ENCODE measurements at regions not wholly inside any gene's neighbourhood (a gene's known extent, or its start where the extent isn't known, plus 50 kb on each side); places are given as distances from the start of the nearest gene placed in this dataset.

- DNase-seq: no peak
These were observed 122.8 kb downstream of the MTX3 start for GRCh38 chr5:79868163-79868670.

GRCh38 chr5:79865579-79865978 lies 125.5 kb downstream of the MTX3 start:
- DNase-seq: no peak

GRCh38 chr5:79864364-79864763 lies 126.7 kb downstream of the MTX3 start:
- no peak for DNase-seq

GRCh38 chr5:79859588-79859987 lies 131.5 kb downstream of the MTX3 start:
- no peak for DNase-seq

- no peak for DNase-seq
These were observed 132.7 kb downstream of the MTX3 start for GRCh38 chr5:79858410-79858723.

- peak; percentile 60 for DNase-seq
These were observed 133.2 kb downstream of the MTX3 start for GRCh38 chr5:79857714-79858409.

GRCh38 chr5:79856456-79857055 lies 134.5 kb downstream of the MTX3 start:
- DNase-seq: no peak

GRCh38 chr5:79853676-79854418 lies 137.2 kb downstream of the MTX3 start:
- no peak for DNase-seq

- no peak for DNase-seq
These were observed 138.0 kb downstream of the MTX3 start for GRCh38 chr5:79853028-79853427.

GRCh38 chr5:79851391-79851863 lies 139.6 kb downstream of the MTX3 start:
- DNase-seq: no peak

GRCh38 chr5:79850941-79851340 lies 140.1 kb downstream of the MTX3 start:
- DNase-seq: no peak

GRCh38 chr5:79850316-79850822 lies 140.7 kb downstream of the MTX3 start:
- DNase-seq: no peak

GRCh38 chr5:79849486-79850315 lies 141.4 kb downstream of the MTX3 start:
- DNase-seq: no peak
